ENCODE measurements at regions not wholly inside any gene's neighbourhood (a gene's known extent, or its start where the extent isn't known, plus 50 kb on each side); places are given as distances from the start of the nearest gene placed in this dataset.
"Not testable (repeated sequence)": the region's sequence is repeated elsewhere in the genome, so short reads cannot be mapped to it uniquely, and the experiment has no call there.

- no peak for DNase-seq
Observed at GRCh38 chr7:94176694-94177200, 172.6 kb upstream of the BET1 start.

GRCh38 chr7:94177441-94177840 lies 173.3 kb upstream of the BET1 start:
- peak; percentile 49 for DNase-seq

GRCh38 chr7:94178230-94178629 lies 174.1 kb upstream of the BET1 start:
- peak; percentile 21 for DNase-seq

GRCh38 chr7:94179466-94179865 lies 175.3 kb upstream of the BET1 start:
- no peak for DNase-seq

- peak; percentile 35 for DNase-seq
Observed at GRCh38 chr7:94182066-94182465, 177.9 kb upstream of the BET1 start.

- no peak for DNase-seq
Observed at GRCh38 chr7:94182721-94183120, 178.6 kb upstream of the BET1 start.

- DNase-seq: peak; percentile 89
Observed at GRCh38 chr7:94183289-94183749, 179.2 kb upstream of the BET1 start.

GRCh38 chr7:94183891-94184290 lies 179.7 kb upstream of the BET1 start:
- DNase-seq: no peak

- DNase-seq: peak; percentile 39
Observed at GRCh38 chr7:94188350-94188749, 184.2 kb upstream of the BET1 start.

GRCh38 chr7:94190599-94191061 lies 186.5 kb upstream of the BET1 start:
- no peak for DNase-seq

- DNase-seq: not testable (repeated sequence)
Observed at GRCh38 chr7:94194426-94194825, 190.3 kb upstream of the BET1 start.

GRCh38 chr7:94195201-94195600 lies 191.0 kb upstream of the BET1 start:
- DNase-seq: no peak

GRCh38 chr7:94195813-94196212 lies 191.7 kb upstream of the BET1 start:
- no peak for DNase-seq

GRCh38 chr7:94205529-94205928 lies 189.2 kb upstream of the COL1A2 start:
- DNase-seq: no peak

- no peak for DNase-seq
Observed at GRCh38 chr7:94206295-94206694, 188.4 kb upstream of the COL1A2 start.

- no peak for DNase-seq
Observed at GRCh38 chr7:94212160-94212559, 182.5 kb upstream of the COL1A2 start.

GRCh38 chr7:94216944-94217461 lies 177.7 kb upstream of the COL1A2 start:
- DNase-seq: no peak

GRCh38 chr7:94217766-94218165 lies 176.9 kb upstream of the COL1A2 start:
- no peak for DNase-seq

- no peak for DNase-seq
Observed at GRCh38 chr7:94222516-94222915, 172.2 kb upstream of the COL1A2 start.

GRCh38 chr7:94223375-94224084 lies 171.2 kb upstream of the COL1A2 start:
- no peak for DNase-seq

- no peak for DNase-seq
Observed at GRCh38 chr7:94228223-94228622, 166.5 kb upstream of the COL1A2 start.

GRCh38 chr7:94228678-94229077 lies 166.0 kb upstream of the COL1A2 start:
- no peak for DNase-seq

- no peak for DNase-seq
Observed at GRCh38 chr7:94231305-94231704, 163.4 kb upstream of the COL1A2 start.

GRCh38 chr7:94236960-94237359 lies 157.7 kb upstream of the COL1A2 start:
- DNase-seq: no peak

- no peak for DNase-seq
Observed at GRCh38 chr7:94237417-94237816, 157.3 kb upstream of the COL1A2 start.
